HTR-8/SVneo (cell line): ENCODE measurements at regions not wholly inside any gene's neighbourhood (a gene's known extent, or its start where the extent isn't known, plus 50 kb on each side); places are given as distances from the start of the nearest gene placed in this dataset.

Source experiments
- DNase-seq: peaks from one replicate; pipeline ENCODE4 v3.0.0; 2011; ENCODE audit warnings: low spot score, mixed read lengths; ENCODE audit not compliant: insufficient read length
- FAIRE-seq: peaks from 2 replicates; lab custom pipeline; 2011; peaks lifted over from hg19 to GRCh38; lab: Jason Lieb, UNC

GRCh38 chr21:15676935-15677334 is 52.8 kb upstream of the USP25 start:
- DNase-seq (no peak), FAIRE-seq (no peak)

DNA sequence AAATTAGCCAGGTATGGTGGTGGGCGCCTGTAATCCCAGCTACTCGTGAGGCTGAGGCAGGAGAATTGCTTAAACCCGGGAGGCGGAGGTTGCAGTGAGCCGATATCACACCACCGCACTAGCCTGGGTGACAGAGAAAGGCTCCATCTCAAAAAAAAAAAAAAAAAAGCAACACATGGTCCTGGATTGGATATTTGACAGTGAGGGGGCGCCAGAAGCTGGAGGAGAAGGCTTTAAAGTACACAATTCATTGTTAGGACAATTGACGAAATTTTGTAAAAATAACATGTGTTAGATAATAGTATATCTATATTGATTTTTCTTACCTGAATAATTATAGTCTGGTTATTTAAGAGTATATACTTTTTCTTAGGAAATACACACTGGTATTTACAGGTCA is 50.2 kb upstream of the USP25 start:
- DNase-seq: no peak
- FAIRE-seq: no peak
